SH-SY5Y (cell line): ENCODE measurements at regions not wholly inside any gene's neighbourhood (a gene's known extent, or its start where the extent isn't known, plus 50 kb on each side); places are given as distances from the start of the nearest gene placed in this dataset.

Source experiments
- GATA2 ChIP-seq: IDR thresholded peaks from 2 replicates; pipeline ENCODE4 v1.6.1; 2011; ENCODE audit warnings: mild to moderate bottlenecking, low read depth, low read length
- GATA3 ChIP-seq: IDR thresholded peaks from 2 replicates; pipeline ENCODE4 v1.6.1; 2011; ENCODE audit warnings: low read depth, mild to moderate bottlenecking, low read length, moderate library complexity

GRCh38 chr5:74562122-74562521, 78.4 kb downstream of the ENC1 start:
- TF ChIP-seq GATA2: no peak
- no peak for TF ChIP-seq GATA3
